ENCODE measurements at regions not wholly inside any gene's neighbourhood (a gene's known extent, or its start where the extent isn't known, plus 50 kb on each side); places are given as distances from the start of the nearest gene placed in this dataset.

DNA sequence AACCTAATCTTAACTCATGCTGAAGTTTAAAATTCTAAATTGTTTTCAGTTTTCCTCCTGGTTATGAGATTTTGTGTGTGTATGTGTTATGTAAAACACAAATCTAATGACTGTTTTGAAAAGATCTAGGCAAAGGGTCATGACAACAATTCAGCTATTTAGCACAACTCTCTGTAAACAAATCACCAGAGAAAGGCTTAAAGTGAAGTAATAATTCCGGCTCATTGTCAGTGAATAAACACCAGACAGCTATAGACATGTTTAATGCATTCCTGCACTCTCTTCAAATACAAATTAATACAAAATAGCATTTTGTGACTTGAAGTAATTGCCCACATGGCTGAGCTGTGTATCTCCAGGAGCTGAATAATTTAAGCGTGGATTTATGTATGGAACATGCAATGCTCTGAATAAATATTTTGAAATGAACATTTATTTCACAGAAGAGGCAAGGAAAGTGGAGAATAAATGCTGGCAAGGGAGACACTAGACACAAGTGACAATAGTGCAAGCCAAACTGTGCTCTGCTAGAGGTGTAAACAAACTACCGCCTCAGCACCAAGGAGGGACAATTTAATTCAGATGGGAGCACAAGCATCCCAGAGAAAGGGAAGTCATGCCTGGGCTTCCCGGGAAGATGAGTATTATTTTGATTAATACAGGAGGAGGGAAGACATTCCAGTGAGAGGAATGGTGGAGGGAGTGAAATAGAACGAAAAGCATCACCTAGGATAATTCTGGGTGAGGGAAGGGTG, 133.6 kb upstream of the XPO1 start:
- no peak for DNase-seq (ENCODE audit: unreplicated experiment)
- Mint-ChIP-seq H3K27me3 (ENCODE audit: insufficient read depth, unreplicated experiment) (no peaks in the 10 kb centered on the region), H3K36me3 (ENCODE audit: insufficient read depth, unreplicated experiment) (no peaks in the 10 kb centered on the region), H3K9me3 (ENCODE audit: unreplicated experiment) (peaks cover 9% of the 10 kb centered on the region), H3K4me3 (ENCODE audit: unreplicated experiment) (peak overlapping the region; percentile 42), H3K27ac (ENCODE audit: low read depth, unreplicated experiment) (peak overlapping the region; percentile 76), H3K4me1 (ENCODE audit: insufficient read depth, unreplicated experiment) (peaks cover 10% of the 10 kb centered on the region)
- CTCF ChIA-PET: interaction anchor here (0.5 to 1.7 kb wide), 3 partner anchors 12 to 123 kb away, joined by 3 to 7 read pairs (median 5); no protein-coding TSS in a partner anchor
- no TSS peak for BruUV-seq (replicated peaks)
- POLR2A ChIA-PET: interaction anchor here (0.7 to 2.8 kb wide), 8 partner anchors 12 to 227 kb away, joined by 3 to 10 read pairs (median 4); partner anchors contain the start of genes FAM161A and XPO1
- TF ChIP-seq, protein P1, sequence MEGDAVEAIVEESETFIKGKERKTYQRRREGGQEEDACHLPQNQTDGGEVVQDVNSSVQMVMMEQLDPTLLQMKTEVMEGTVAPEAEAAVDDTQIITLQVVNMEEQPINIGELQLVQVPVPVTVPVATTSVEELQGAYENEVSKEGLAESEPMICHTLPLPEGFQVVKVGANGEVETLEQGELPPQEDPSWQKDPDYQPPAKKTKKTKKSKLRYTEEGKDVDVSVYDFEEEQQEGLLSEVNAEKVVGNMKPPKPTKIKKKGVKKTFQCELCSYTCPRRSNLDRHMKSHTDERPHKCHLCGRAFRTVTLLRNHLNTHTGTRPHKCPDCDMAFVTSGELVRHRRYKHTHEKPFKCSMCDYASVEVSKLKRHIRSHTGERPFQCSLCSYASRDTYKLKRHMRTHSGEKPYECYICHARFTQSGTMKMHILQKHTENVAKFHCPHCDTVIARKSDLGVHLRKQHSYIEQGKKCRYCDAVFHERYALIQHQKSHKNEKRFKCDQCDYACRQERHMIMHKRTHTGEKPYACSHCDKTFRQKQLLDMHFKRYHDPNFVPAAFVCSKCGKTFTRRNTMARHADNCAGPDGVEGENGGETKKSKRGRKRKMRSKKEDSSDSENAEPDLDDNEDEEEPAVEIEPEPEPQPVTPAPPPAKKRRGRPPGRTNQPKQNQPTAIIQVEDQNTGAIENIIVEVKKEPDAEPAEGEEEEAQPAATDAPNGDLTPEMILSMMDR (IDR thresholded peaks at IDR 0.05; ENCODE audit: unreplicated experiment): no peak
- intact Hi-C loops (cut with micrococcal nuclease): no loop called here

DNA sequence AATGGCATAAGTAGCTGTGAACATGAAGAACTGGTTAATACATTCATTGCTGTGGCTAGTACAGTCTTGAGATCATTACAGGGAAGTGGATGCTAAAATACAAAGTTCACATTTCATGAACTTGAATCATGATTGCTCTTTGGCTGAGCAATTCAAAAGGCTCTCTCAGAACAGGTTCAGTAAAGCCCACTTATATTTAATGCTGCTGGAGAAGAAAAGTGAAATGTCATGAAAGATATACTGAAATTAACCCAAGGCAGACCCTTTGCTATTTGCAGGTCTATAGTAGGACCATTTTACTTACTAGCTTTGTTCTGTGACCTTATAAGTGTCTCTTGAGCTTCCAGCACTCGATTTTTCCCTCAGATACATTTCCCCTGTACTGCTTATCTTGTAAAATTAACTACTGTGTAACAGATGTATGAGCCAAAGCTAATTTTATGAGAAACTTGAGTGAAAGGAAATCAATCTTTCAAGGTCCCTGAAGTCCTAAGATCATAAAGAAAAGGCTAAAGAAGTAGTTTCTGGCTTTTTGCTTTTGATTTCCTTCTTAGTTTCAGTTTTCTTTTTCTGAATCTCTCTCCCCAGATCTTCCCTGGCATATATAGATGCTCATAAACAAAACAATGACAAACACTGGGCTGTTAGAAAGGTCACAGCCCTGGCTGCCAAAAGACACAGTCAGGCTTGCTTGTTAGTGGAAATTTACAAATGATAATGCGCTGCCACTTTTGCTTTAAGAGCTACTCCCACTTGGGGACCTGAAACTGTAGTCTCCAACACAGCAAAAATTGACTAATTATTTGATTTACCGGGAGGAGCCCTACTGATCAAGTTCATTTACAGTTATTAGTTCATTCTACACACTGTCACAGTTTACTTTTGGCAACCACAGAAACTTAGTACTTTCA, 132.7 kb upstream of the XPO1 start:
- peak overlapping the region; percentile 76 for H3K27ac Mint-ChIP-seq (ENCODE audit: low read depth, unreplicated experiment)
- peaks cover 9% of the 10 kb centered on the region for H3K9me3 Mint-ChIP-seq (ENCODE audit: unreplicated experiment)
- POLR2A ChIA-PET: interaction anchor here (0.6 to 2.8 kb wide), 9 partner anchors 11 to 228 kb away, joined by 3 to 10 read pairs (median 4); partner anchors contain the start of genes FAM161A and XPO1
- H3K27me3 Mint-ChIP-seq (ENCODE audit: insufficient read depth, unreplicated experiment): no peaks in the 10 kb centered on the region
- TF ChIP-seq, protein P1 (IDR thresholded peaks at IDR 0.05; ENCODE audit: unreplicated experiment): no peak
- H3K4me3 Mint-ChIP-seq (ENCODE audit: unreplicated experiment): peak overlapping the region; percentile 42
- no TSS peak for BruUV-seq (replicated peaks)
- intact Hi-C loops (cut with micrococcal nuclease): no loop called here
- peak; percentile 26 for DNase-seq (ENCODE audit: unreplicated experiment)
- CTCF ChIA-PET: interaction anchor here (0.5 to 1.7 kb wide), 3 partner anchors 11 to 56 kb away, joined by 3 to 7 read pairs (median 4); no protein-coding TSS in a partner anchor
- H3K36me3 Mint-ChIP-seq (ENCODE audit: insufficient read depth, unreplicated experiment): no peaks in the 10 kb centered on the region
- peaks cover 10% of the 10 kb centered on the region for H3K4me1 Mint-ChIP-seq (ENCODE audit: insufficient read depth, unreplicated experiment)

DNA sequence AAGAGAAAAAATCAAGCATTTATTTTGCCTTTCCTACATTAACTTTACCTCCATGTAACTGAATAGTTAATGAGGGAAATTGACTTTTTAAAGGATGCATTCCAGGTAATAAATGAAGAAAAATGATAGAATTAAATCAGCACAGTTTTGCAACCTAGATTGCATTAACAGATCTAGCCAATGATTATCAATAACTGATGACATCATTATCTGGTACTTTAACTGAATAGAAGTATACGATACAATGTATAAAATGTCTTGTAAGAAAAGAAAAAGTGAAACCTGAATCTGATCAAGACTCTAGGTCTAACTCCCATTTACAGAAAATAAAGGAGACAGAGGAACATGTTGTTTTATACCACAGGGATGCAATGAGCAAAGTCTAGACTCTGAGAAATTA, 126.0 kb upstream of the XPO1 start:
- CTCF ChIA-PET: interaction anchor here (1.2 kb wide), 1 partner anchor 10 kb away, joined by 4 read pairs; no protein-coding TSS in a partner anchor
- DNase-seq (ENCODE audit: unreplicated experiment): no peak
- Mint-ChIP-seq H3K4me1 (ENCODE audit: insufficient read depth, unreplicated experiment) (peaks cover 17% of the 10 kb centered on the region), H3K27ac (ENCODE audit: low read depth, unreplicated experiment) (no peak overlapping the region), H3K36me3 (ENCODE audit: insufficient read depth, unreplicated experiment) (no peaks in the 10 kb centered on the region), H3K9me3 (ENCODE audit: unreplicated experiment) (no peaks in the 10 kb centered on the region), H3K4me3 (ENCODE audit: unreplicated experiment) (no peak overlapping the region), H3K27me3 (ENCODE audit: insufficient read depth, unreplicated experiment) (no peaks in the 10 kb centered on the region)
- POLR2A ChIA-PET: interaction anchor here (1.1 kb wide), 1 partner anchor 126 kb away, joined by 5 read pairs; the partner anchor contains the start of gene XPO1
- no TSS peak for BruUV-seq (replicated peaks)
- TF ChIP-seq, protein P1 (IDR thresholded peaks at IDR 0.05; ENCODE audit: unreplicated experiment): no peak
- intact Hi-C loops (cut with micrococcal nuclease): no loop called here

DNA sequence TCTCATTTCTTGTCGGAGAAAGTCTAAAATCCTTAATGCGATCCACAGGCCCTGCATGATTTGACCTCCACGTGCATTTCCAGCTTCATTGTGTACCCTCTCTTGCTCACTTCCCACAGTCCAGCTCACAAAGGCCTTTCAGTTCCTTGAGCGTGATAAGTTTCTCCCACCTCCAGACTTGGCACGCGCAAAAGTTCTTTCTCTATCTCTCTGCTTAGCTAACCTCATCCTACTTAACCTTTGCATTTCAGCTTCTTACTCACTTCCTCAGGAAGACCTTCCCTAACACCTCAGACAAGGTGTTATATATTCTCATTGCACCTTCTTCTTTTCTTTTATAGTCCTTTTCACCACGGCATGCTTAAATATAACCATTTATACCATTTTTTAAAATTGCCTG, 124.8 kb upstream of the XPO1 start:
- TF ChIP-seq, protein P1 (IDR thresholded peaks at IDR 0.05; ENCODE audit: unreplicated experiment): no peak
- Mint-ChIP-seq H3K4me1 (ENCODE audit: insufficient read depth, unreplicated experiment) (peaks cover 18% of the 10 kb centered on the region), H3K27ac (ENCODE audit: low read depth, unreplicated experiment) (no peak overlapping the region), H3K4me3 (ENCODE audit: unreplicated experiment) (no peak overlapping the region), H3K9me3 (ENCODE audit: unreplicated experiment) (no peaks in the 10 kb centered on the region), H3K27me3 (ENCODE audit: insufficient read depth, unreplicated experiment) (no peaks in the 10 kb centered on the region), H3K36me3 (ENCODE audit: insufficient read depth, unreplicated experiment) (no peaks in the 10 kb centered on the region)
- CTCF ChIA-PET: interaction anchor here (0.5 to 0.6 kb wide), 3 partner anchors 21 to 442 kb away, joined by 3 read pairs; no protein-coding TSS in a partner anchor
- no peak for DNase-seq (ENCODE audit: unreplicated experiment)
- POLR2A ChIA-PET: no interaction called here
- BruUV-seq (replicated peaks): no TSS peak
- intact Hi-C loops (cut with micrococcal nuclease): no loop called here

Measured in MCF 10A (cell line).